H9 (cell line): ENCODE measurements at regions not wholly inside any gene's neighbourhood (a gene's known extent, or its start where the extent isn't known, plus 50 kb on each side); places are given as distances from the start of the nearest gene placed in this dataset.

Experiments
- DNase-seq: peaks from one replicate; pipeline ENCODE4 v3.0.0-alpha.2; 2017
- H2AFZ ChIP-seq: one replicate; pipeline ENCODE4 v1.6.1; 2013; ENCODE audit warnings: mild to moderate bottlenecking, low read length, control low read depth, moderate library complexity
- H2AK5ac ChIP-seq: 2 replicates; pipeline ENCODE4 v1.6.1; 2013; ENCODE audit warnings: low read length, control low read depth, mixed read lengths; ENCODE audit not compliant: insufficient read length
- H2BK120ac ChIP-seq: one replicate; pipeline ENCODE4 v1.6.1; 2013; ENCODE audit warnings: low read depth, mild to moderate bottlenecking, low read length, control low read depth, inconsistent platforms; ENCODE audit not compliant: poor library complexity, severe bottlenecking
- H2BK12ac ChIP-seq: 2 replicates; pipeline ENCODE4 v1.6.1; 2013; ENCODE audit warnings: low read length, control low read depth, mixed read lengths, low read depth; ENCODE audit not compliant: insufficient read length
- H2BK15ac ChIP-seq: 2 replicates; pipeline ENCODE4 v1.6.1; 2013; ENCODE audit warnings: low read depth, low read length, control low read depth
- H2BK20ac ChIP-seq: one replicate; pipeline ENCODE4 v1.6.1; 2013; ENCODE audit warnings: low read depth, mild to moderate bottlenecking, low read length, control low read depth, inconsistent platforms; ENCODE audit not compliant: poor library complexity, severe bottlenecking
- H2BK5ac ChIP-seq: 2 replicates; pipeline ENCODE4 v1.6.1; 2013; ENCODE audit warnings: low read length, control low read depth, mixed read lengths; ENCODE audit not compliant: insufficient read length
- H3K14ac ChIP-seq: 2 replicates; pipeline ENCODE4 v1.6.1; 2013; ENCODE audit warnings: low read length, control low read depth; ENCODE audit not compliant: insufficient read depth
- H3K18ac ChIP-seq: 2 replicates; pipeline ENCODE4 v1.6.1; 2013; ENCODE audit warnings: low read depth, mild to moderate bottlenecking, mixed read lengths, low read length, control low read depth; ENCODE audit not compliant: insufficient read length
- H3K23ac ChIP-seq: 2 replicates; pipeline ENCODE4 v1.6.1; 2013; ENCODE audit warnings: low read length, control low read depth, mixed read lengths, low read depth; ENCODE audit not compliant: insufficient read length
- H3K23me2 ChIP-seq: 2 replicates; pipeline ENCODE4 v1.6.1; 2013; ENCODE audit warnings: low read depth, mild to moderate bottlenecking, mixed read lengths, low read length, control low read depth; ENCODE audit not compliant: insufficient read length, poor library complexity, severe bottlenecking
- H3K27ac ChIP-seq: 2 replicates; pipeline ENCODE4 v1.5.1; 2013; ENCODE audit warnings: low read length, control low read depth, mixed read lengths, low read depth; ENCODE audit not compliant: insufficient read length
- H3K27me3 ChIP-seq: 2 replicates; pipeline ENCODE4 v1.6.1; 2013; ENCODE audit warnings: low read length, control low read depth, inconsistent platforms; ENCODE audit not compliant: insufficient read depth
- H3K4ac ChIP-seq: 2 replicates; pipeline ENCODE4 v1.6.1; 2013; ENCODE audit warnings: low read depth, mild to moderate bottlenecking, control low read depth, inconsistent platforms, low read length, moderate library complexity
- H3K4me1 ChIP-seq: 2 replicates; pipeline ENCODE4 v1.6.1; 2013; ENCODE audit warnings: low read length, control low read depth, inconsistent platforms; ENCODE audit not compliant: insufficient read depth
- H3K4me2 ChIP-seq: 2 replicates; pipeline ENCODE4 v1.6.1; 2013; ENCODE audit warnings: low read length, control low read depth, mixed read lengths; ENCODE audit not compliant: insufficient read length, insufficient read depth
- H3K56ac ChIP-seq: 2 replicates; pipeline ENCODE4 v1.6.1; 2013; ENCODE audit warnings: low read depth, mild to moderate bottlenecking, mixed read lengths, low read length, control low read depth; ENCODE audit not compliant: insufficient read length
- H3K79me1 ChIP-seq: 2 replicates; pipeline ENCODE4 v1.6.1; 2013; ENCODE audit warnings: low read depth, mild to moderate bottlenecking, moderate library complexity, low read length, control low read depth, inconsistent platforms; ENCODE audit not compliant: insufficient read depth, poor library complexity, severe bottlenecking
- H3K79me2 ChIP-seq: 2 replicates; pipeline ENCODE4 v1.6.1; 2013; ENCODE audit warnings: low read length, control low read depth, inconsistent platforms; ENCODE audit not compliant: insufficient read depth
- H3K9ac ChIP-seq: 2 replicates; pipeline ENCODE4 v1.6.1; 2013; ENCODE audit warnings: low read length, control low read depth, mixed read lengths; ENCODE audit not compliant: insufficient read length; ENCODE audit errors: extremely low read depth
- H3K9me3 ChIP-seq: one replicate; pipeline ENCODE4 v1.6.1; 2013; ENCODE audit warnings: low read depth, low read length, inconsistent platforms; ENCODE audit not compliant: control insufficient read depth
- H3T11ph ChIP-seq: one replicate; pipeline ENCODE4 v1.6.1; 2013; ENCODE audit warnings: mild to moderate bottlenecking, low read length, control low read depth, inconsistent platforms
- H4K20me1 ChIP-seq: one replicate; pipeline ENCODE4 v1.6.1; 2013; ENCODE audit not compliant: control insufficient read depth, insufficient read length, insufficient read depth
- H4K5ac ChIP-seq: 2 replicates; pipeline ENCODE4 v1.6.1; 2013; ENCODE audit warnings: low read depth, mild to moderate bottlenecking, mixed read lengths, low read length, control low read depth; ENCODE audit not compliant: insufficient read length
- H4K8ac ChIP-seq: replicated peaks from 2 replicates; pipeline ENCODE4 v1.6.1; 2013; ENCODE audit warnings: low read length, control low read depth, mixed read lengths, low read depth; ENCODE audit not compliant: insufficient read length
- H4K91ac ChIP-seq: 2 replicates; pipeline ENCODE4 v1.6.1; 2013; ENCODE audit warnings: low read depth, mild to moderate bottlenecking, moderate library complexity, mixed read lengths, low read length, control low read depth; ENCODE audit not compliant: insufficient read length
- H3K27ac Mint-ChIP-seq, 3 experiments: 2 replicates in 2 of 3; 3 replicates in 1 of 3; pipeline ENCODE4 v1.8.0; 2020 to 2021; ENCODE audit warnings: mixed read lengths in 3 of 3, mild to moderate bottlenecking in 1 of 3, moderate library complexity in 1 of 3
- H3K27me3 Mint-ChIP-seq: 2 replicates; pipeline ENCODE4 v1.8.0; 2021; ENCODE audit warnings: low read depth, mild to moderate bottlenecking, moderate library complexity, mixed read lengths
- H3K36me3 Mint-ChIP-seq, 3 experiments: 2 replicates in 2 of 3; 3 replicates in 1 of 3; pipeline ENCODE4 v1.8.0; 2020 to 2021; ENCODE audit warnings: low read depth in 3 of 3, mixed read lengths in 3 of 3; ENCODE audit not compliant: insufficient read depth in 1 of 3
- H3K4me1 Mint-ChIP-seq, 2 experiments: 2 replicates each; pipeline ENCODE4 v1.8.0; 2020; ENCODE audit warnings: mixed read lengths in 2 of 2
- H3K4me3 Mint-ChIP-seq, 2 experiments: 2 replicates in 1 of 2; 3 replicates in 1 of 2; pipeline ENCODE4 v1.8.0; 2020 to 2021; ENCODE audit warnings: mild to moderate bottlenecking in 2 of 2, mixed read lengths in 2 of 2, moderate library complexity in 1 of 2
- H3K9me3 Mint-ChIP-seq, 2 experiments: 2 replicates in 1 of 2; 3 replicates in 1 of 2; pipeline ENCODE4 v1.8.0; 2020; ENCODE audit warnings: mild to moderate bottlenecking in 2 of 2, mixed read lengths in 2 of 2, moderate library complexity in 1 of 2
- CTCF ChIP-seq: fragments of 200-600 bp; sonication (generic); conservative IDR thresholded peaks from 3 replicates; pipeline ENCODE4 v1.8.0; 2021; ENCODE audit warnings: antibody characterized with exemption, mild to moderate bottlenecking
- WGBS: extraction: QIAGEN DNeasy Blood & Tissue Kit; methylation state at CpG from one replicate; pipeline ENCODE4 v1.1.7; 2013; ENCODE audit warnings: missing lambda C conversion rate, low lambda C conversion rate, mixed read lengths; ENCODE audit not compliant: insufficient read length; ENCODE audit errors: extremely low coverage; 5-methylcytosine and 5-hydroxymethylcytosine counted together

- Histone ChIP-seq H3K56ac (no peak overlapping the region), H3K79me2 (no peaks in the 10 kb centered on the region)
These were observed 305.0 kb upstream of the ZNF32 start for GRCh38 chr10:43953672-43954071.

More at GRCh38 chr10:43953672-43954071, 305.0 kb upstream of the ZNF32 start:
- Histone ChIP-seq H3K9me3 (no peaks in the 10 kb centered on the region), H3K4me2 (no peak overlapping the region), H2BK20ac (no peak overlapping the region), H3K27ac (no peak overlapping the region), H2BK5ac (no peak overlapping the region), H2BK15ac (no peak overlapping the region), H3T11ph (no peak overlapping the region), H4K20me1 (no peaks in the 10 kb centered on the region), H3K18ac (no peak overlapping the region), H2BK120ac (no peak overlapping the region), H3K79me1 (no peaks in the 10 kb centered on the region), H2AFZ (no peak overlapping the region), H4K91ac (no peak overlapping the region), H3K4me1 (no peaks in the 10 kb centered on the region), H2BK12ac (no peak overlapping the region), H4K8ac (no peak overlapping the region), H4K5ac (no peak overlapping the region), H3K14ac (no peak overlapping the region), H3K27me3 (no peaks in the 10 kb centered on the region), H3K23me2 (no peaks in the 10 kb centered on the region), H2AK5ac (no peak overlapping the region), H3K4ac (no peak overlapping the region), H3K23ac (no peak overlapping the region), H3K9ac (no peak overlapping the region)
- no peak for DNase-seq
- H3K4me3 Mint-ChIP-seq: no peak overlapping the region
- H3K27ac Mint-ChIP-seq: no peak overlapping the region
- peaks cover 9 to 14% of the 10 kb centered on the region in 2 experiments for H3K9me3 Mint-ChIP-seq
- no CpG with 5 or more reads among the region's 3 CpGs for WGBS
- H3K4me1 Mint-ChIP-seq: peaks cover 19 to 20% of the 10 kb centered on the region in 2 experiments
- peaks cover 0 to 8% (median 0%) of the 10 kb centered on the region in 3 experiments; a peak in 2 of 7 replicates for H3K36me3 Mint-ChIP-seq
- TF ChIP-seq CTCF: no peak
- no peaks in the 10 kb centered on the region; the same call in 1 of the 2 replicates for H3K27me3 Mint-ChIP-seq
